ENCODE measurements at regions not wholly inside any gene's neighbourhood (a gene's known extent, or its start where the extent isn't known, plus 50 kb on each side); places are given as distances from the start of the nearest gene placed in this dataset.

DNA sequence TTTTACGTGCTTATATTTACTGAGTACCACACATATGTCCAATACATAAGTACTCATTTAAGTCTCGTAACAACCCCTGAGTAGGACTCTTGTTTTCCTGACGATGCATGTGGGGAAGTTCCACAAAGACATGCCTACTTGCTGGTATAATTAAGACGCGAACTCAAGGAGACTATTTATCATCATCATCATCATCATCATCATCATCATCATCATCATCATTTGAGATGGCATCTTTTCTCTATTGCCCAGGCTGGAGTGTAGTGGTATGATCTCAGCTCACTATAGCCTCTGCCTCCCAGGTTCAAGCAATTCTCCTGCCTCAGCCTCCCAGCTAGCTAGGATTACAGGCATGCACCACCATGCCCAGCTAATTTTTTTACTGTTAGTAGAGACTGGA, 809.9 kb upstream of the EEF2KMT start:
- H3K4me3 Mint-ChIP-seq = no peak overlapping the region
- ATAC-seq (replicated peaks; ENCODE audit: extremely low read depth, poor library complexity, severe bottlenecking) (no peak), DNase-seq (ENCODE audit: low spot score in 2 of 2) (no peak)
- H3K4me1 Mint-ChIP-seq = no peaks in the 10 kb centered on the region
- no peaks in the 10 kb centered on the region for H3K27me3 Mint-ChIP-seq
- H3K9me3 Mint-ChIP-seq = peaks cover 6% of the 10 kb centered on the region
- H3K36me3 Mint-ChIP-seq (ENCODE audit: insufficient read depth) = no peaks in the 10 kb centered on the region
- no peak overlapping the region for H3K27ac Mint-ChIP-seq (ENCODE audit: low read depth)

DNA sequence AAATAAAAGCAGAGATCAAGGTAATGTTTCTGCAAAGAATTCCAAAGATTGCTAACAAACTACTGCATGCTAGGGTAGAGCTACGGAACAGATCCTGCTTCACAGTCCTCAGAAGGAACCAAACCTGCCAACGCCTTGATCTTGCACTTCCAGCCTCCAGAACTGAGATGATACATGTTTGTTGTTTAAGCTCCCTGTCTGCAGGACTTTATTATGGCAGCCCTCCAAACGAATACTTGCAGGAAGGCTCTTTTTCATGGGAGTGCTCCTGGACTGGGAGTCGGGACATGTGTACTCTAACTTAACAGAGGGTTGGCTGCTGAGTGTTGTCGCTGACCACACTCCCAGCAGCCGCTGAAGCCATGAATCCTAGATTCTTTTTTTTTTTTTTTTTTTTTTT, 808.8 kb upstream of the EEF2KMT start:
- H3K9me3 Mint-ChIP-seq = peaks cover 11% of the 10 kb centered on the region
- ATAC-seq (replicated peaks; ENCODE audit: extremely low read depth, poor library complexity, severe bottlenecking) = no peak
- H3K4me1 Mint-ChIP-seq = no peaks in the 10 kb centered on the region
- no peak for DNase-seq (ENCODE audit: low spot score in 2 of 2)
- H3K36me3 Mint-ChIP-seq (ENCODE audit: insufficient read depth) = peaks cover 2% of the 10 kb centered on the region
- no peak overlapping the region for H3K4me3 Mint-ChIP-seq
- no peak overlapping the region for H3K27ac Mint-ChIP-seq (ENCODE audit: low read depth)
- H3K27me3 Mint-ChIP-seq = no peaks in the 10 kb centered on the region

DNA sequence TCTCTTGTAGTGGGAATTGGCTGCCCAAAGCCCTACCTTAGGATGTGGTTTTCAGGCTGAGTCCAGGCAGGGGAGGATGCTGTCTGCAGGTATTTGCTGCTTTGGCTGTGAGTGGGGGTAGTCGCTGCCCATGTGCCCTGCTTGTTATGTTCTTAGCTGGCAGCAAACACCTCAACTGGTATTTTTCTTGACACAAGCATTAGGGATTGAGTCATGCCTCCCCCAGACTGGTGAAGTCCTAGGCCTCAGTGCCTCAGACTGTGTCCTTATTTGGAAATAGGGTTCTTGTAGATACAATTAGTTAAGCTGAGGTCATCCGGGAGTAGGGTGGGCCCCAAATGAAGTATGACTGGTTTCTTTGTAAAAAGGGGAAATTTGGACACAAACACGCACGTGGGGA, 808.3 kb upstream of the EEF2KMT start:
- Mint-ChIP-seq H3K4me1 (no peaks in the 10 kb centered on the region), H3K27me3 (no peaks in the 10 kb centered on the region), H3K36me3 (ENCODE audit: insufficient read depth) (peaks cover 2% of the 10 kb centered on the region), H3K27ac (ENCODE audit: low read depth) (no peak overlapping the region), H3K9me3 (peaks cover 11% of the 10 kb centered on the region), H3K4me3 (no peak overlapping the region)
- ATAC-seq (replicated peaks; ENCODE audit: extremely low read depth, poor library complexity, severe bottlenecking) (no peak), DNase-seq (ENCODE audit: low spot score in 2 of 2) (no peak)

DNA sequence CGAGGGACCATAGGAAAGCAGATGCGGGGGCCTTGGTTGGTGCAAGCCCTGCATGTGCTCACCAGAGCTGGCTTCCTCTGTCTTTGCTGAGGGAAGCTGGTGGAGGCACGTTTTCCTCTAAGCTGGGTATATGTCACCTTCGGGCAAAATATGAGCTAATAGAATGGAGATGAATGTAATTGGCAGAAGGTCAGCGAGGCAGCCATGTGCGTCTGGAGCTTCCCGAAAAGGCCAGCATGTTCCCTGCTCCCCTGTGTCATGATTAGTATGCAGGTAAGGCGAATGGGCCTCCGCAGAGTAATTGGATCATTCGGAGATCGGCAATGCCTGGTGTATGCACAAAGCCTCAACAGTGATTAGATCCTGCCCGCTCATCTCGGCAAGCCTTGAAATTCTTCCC, 806.2 kb upstream of the EEF2KMT start:
- no peak overlapping the region for H3K27ac Mint-ChIP-seq (ENCODE audit: low read depth)

DNA sequence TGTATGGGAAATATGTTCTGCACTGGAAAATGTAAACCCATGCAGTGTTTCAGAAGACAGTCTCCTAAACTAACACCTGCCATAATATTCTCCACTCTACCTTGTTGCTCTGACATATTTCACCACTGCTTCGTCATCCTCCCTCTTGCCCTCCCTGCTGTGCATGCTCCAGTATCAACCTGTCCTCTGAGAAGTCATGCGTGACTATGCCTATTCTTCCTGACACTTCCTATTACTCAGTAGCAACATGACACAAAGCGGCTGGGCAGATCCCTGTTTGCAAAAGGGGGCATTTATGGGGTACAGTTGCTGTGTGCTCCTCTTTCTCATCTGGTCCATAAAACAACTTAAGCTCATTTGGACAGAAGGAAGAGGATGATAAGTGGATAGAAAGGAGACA, 805.6 kb upstream of the EEF2KMT start:
- Mint-ChIP-seq H3K4me3 (no peak overlapping the region), H3K36me3 (ENCODE audit: insufficient read depth) (peaks cover 2% of the 10 kb centered on the region), H3K9me3 (peaks cover 22% of the 10 kb centered on the region), H3K27me3 (no peaks in the 10 kb centered on the region), H3K4me1 (no peaks in the 10 kb centered on the region), H3K27ac (ENCODE audit: low read depth) (no peak overlapping the region)
- ATAC-seq (replicated peaks; ENCODE audit: extremely low read depth, poor library complexity, severe bottlenecking) (no peak), DNase-seq (ENCODE audit: low spot score in 2 of 2) (no peak)

More for the DNA sequence above, 806.2 kb upstream of the EEF2KMT start:
- H3K27me3 Mint-ChIP-seq = no peaks in the 10 kb centered on the region
- no peak for ATAC-seq (replicated peaks; ENCODE audit: extremely low read depth, poor library complexity, severe bottlenecking)
- H3K9me3 Mint-ChIP-seq = peaks cover 22% of the 10 kb centered on the region
- H3K4me1 Mint-ChIP-seq = no peaks in the 10 kb centered on the region
- DNase-seq (ENCODE audit: low spot score in 2 of 2) = no peak
- H3K4me3 Mint-ChIP-seq = no peak overlapping the region
- H3K36me3 Mint-ChIP-seq (ENCODE audit: insufficient read depth) = peaks cover 2% of the 10 kb centered on the region

DNA sequence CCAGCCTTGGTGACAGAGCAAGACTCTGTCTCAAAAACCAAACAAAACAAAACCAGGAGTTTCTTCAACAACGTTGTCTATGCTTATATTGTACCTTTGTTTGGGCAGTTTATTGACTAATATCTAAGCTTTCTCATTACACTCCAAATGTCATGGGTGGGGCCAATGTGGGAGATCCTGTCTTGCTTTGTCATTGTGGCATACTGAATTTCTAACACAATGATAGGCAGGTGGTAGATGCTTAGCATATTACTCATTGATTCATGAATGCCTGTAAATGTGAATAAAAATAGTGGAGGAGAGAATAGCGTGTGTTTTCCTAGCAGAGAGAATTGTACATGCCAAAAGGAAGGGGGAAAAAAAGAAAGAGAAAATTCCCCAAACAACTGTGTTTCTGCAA, 802.5 kb upstream of the EEF2KMT start:
- no peak for DNase-seq (ENCODE audit: low spot score in 2 of 2)
- Mint-ChIP-seq H3K9me3 (peaks cover 18% of the 10 kb centered on the region), H3K4me1 (no peaks in the 10 kb centered on the region), H3K36me3 (ENCODE audit: insufficient read depth) (peaks cover 2% of the 10 kb centered on the region), H3K4me3 (no peak overlapping the region), H3K27ac (ENCODE audit: low read depth) (no peak overlapping the region), H3K27me3 (no peaks in the 10 kb centered on the region)
- ATAC-seq (replicated peaks; ENCODE audit: extremely low read depth, poor library complexity, severe bottlenecking) = no peak

DNA sequence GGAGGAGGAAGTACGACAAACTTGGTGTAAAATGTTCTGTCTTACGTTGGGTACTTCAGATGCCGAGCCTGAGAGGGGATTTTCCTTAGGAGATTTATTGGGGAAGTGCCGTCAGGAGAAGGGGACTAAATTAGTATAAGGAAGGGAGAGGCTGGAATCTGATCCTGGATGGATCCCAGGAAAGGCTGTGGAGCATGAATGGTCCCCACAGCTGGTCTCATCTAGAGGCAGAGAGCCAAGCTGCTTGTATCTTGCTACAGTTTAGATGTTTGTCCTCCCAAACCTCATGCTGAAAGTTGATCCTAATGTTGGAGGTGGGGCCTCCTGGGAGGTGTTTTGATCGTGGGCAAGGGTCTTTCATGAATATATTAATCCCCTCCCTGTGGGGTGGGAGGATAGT, 798.4 kb upstream of the EEF2KMT start:
- Mint-ChIP-seq H3K4me1 (no peaks in the 10 kb centered on the region), H3K36me3 (ENCODE audit: insufficient read depth) (no peaks in the 10 kb centered on the region), H3K4me3 (no peak overlapping the region), H3K9me3 (peaks cover 25% of the 10 kb centered on the region), H3K27me3 (no peaks in the 10 kb centered on the region), H3K27ac (ENCODE audit: low read depth) (no peak overlapping the region)
- DNase-seq (ENCODE audit: low spot score in 2 of 2) = no peak
- no peak for ATAC-seq (replicated peaks; ENCODE audit: extremely low read depth, poor library complexity, severe bottlenecking)

DNA sequence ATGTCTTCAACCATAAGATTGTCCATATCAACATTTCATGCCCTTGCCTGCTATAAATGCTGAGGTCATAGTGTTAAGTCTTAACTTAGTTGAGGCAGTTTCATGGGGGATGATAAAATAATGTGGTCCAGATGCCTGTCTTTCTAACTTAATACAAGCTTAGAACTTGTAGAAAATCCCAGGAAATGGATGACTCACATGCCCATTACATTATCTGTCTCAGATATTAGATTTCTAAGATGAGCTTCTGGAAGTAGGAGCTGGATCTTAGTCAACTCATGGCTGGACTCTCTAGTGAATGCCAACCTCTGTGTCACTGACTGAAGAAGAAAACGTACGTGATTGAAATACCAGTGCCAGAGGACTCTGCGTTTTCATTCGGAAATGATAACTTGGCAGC, 797.5 kb upstream of the EEF2KMT start:
- Mint-ChIP-seq H3K4me1 (no peaks in the 10 kb centered on the region), H3K36me3 (ENCODE audit: insufficient read depth) (no peaks in the 10 kb centered on the region), H3K9me3 (peaks cover 23% of the 10 kb centered on the region), H3K27ac (ENCODE audit: low read depth) (no peak overlapping the region), H3K27me3 (no peaks in the 10 kb centered on the region), H3K4me3 (no peak overlapping the region)
- ATAC-seq (replicated peaks; ENCODE audit: extremely low read depth, poor library complexity, severe bottlenecking) = no peak
- DNase-seq (ENCODE audit: low spot score in 2 of 2) = no peak

DNA sequence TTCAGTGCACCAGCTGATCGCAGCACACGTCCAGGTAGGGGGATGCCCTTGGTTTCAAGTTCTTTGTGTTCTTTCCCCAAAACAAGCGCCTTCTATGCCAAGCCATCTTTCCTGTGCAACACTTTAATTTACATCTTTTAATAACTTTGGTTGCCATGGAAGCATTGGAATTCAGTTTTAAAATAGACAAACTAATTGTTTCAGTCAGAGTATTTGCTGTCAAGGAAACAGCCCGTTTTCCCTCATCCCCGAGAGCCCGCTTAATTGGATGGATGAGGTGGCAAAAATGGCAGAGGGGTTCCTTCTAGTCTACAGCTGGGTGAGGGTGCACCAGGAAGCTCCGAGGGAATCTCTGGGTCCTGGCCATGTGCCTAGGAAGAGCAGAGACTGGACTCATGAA, 793.7 kb upstream of the EEF2KMT start:
- H3K9me3 Mint-ChIP-seq = peaks cover 23% of the 10 kb centered on the region
- H3K4me3 Mint-ChIP-seq = no peak overlapping the region
- DNase-seq (ENCODE audit: low spot score in 2 of 2) (no peak), ATAC-seq (replicated peaks; ENCODE audit: extremely low read depth, poor library complexity, severe bottlenecking) (no peak)
- H3K4me1 Mint-ChIP-seq = no peaks in the 10 kb centered on the region
- H3K27me3 Mint-ChIP-seq = no peaks in the 10 kb centered on the region
- no peak overlapping the region for H3K27ac Mint-ChIP-seq (ENCODE audit: low read depth)
- no peaks in the 10 kb centered on the region for H3K36me3 Mint-ChIP-seq (ENCODE audit: insufficient read depth)

DNA sequence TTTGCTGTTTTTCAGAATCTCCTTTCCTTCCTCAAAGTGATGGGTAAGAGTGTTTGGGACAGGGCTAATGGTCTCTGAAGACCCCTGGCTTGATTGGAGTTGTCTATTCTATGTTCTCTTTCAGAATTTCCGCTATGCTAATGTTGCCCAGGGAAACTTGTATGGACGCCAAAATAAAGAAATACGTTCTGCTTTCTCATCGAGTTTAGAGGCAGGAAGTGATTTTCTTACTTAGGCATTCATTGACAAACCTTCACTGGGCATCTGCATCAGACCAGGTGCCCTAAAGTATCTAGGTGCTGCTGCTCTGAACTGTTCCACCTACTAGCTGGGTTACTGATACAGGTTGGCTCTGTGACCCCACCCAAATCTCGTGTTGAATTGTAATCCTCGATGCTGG, 787.9 kb upstream of the EEF2KMT start:
- no peaks in the 10 kb centered on the region for H3K27me3 Mint-ChIP-seq
- DNase-seq (ENCODE audit: low spot score in 2 of 2) (no peak), ATAC-seq (replicated peaks; ENCODE audit: extremely low read depth, poor library complexity, severe bottlenecking) (no peak)
- H3K27ac Mint-ChIP-seq (ENCODE audit: low read depth) = no peak overlapping the region
- peaks cover 12% of the 10 kb centered on the region for H3K9me3 Mint-ChIP-seq
- no peaks in the 10 kb centered on the region for H3K4me1 Mint-ChIP-seq
- H3K4me3 Mint-ChIP-seq = no peak overlapping the region
- H3K36me3 Mint-ChIP-seq (ENCODE audit: insufficient read depth) = no peaks in the 10 kb centered on the region

DNA sequence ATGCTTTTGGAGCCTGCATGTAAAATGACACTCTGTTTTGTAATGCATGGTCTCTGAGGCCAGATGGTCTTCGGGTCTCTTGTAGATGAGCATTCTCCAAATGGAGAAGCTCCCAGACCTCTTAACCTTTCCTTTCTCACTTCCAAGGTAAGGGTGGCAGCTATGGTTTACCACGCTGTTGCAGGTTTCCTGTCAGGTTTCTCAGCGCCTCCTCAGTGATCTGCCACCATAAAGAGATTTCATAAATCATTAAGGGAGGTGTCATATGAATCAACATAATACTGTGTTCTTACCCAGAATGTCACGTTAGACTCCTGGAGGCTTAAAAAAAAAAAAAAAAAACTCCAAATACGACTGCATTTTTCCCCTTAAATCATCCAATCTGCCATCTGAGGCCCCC, 787.4 kb upstream of the EEF2KMT start:
- Mint-ChIP-seq H3K27ac (ENCODE audit: low read depth) (no peak overlapping the region), H3K4me3 (no peak overlapping the region), H3K27me3 (no peaks in the 10 kb centered on the region), H3K4me1 (no peaks in the 10 kb centered on the region), H3K9me3 (peaks cover 12% of the 10 kb centered on the region), H3K36me3 (ENCODE audit: insufficient read depth) (no peaks in the 10 kb centered on the region)
- DNase-seq (ENCODE audit: low spot score in 2 of 2) = no peak
- no peak for ATAC-seq (replicated peaks; ENCODE audit: extremely low read depth, poor library complexity, severe bottlenecking)

DNA sequence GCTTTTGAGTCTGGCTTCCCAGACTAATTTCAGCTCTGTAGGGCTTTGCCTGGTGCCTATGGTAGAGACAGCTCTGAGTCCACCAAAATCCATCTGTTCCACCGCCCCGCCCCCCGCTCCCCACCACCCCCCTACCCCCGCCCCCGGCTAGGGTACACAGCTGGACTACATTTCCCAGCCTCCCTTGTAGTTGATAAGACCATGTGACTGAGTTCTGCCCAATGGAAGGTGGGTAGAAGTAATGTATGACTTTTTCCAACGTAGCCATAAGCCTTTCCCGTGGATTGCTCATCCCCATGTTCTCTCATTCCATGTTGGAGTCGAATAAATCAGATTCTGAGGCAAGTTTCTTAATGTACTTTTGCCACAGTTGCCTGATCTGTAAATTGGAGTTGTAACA, 786.7 kb upstream of the EEF2KMT start:
- ATAC-seq (replicated peaks; ENCODE audit: extremely low read depth, poor library complexity, severe bottlenecking) = no peak

DNA sequence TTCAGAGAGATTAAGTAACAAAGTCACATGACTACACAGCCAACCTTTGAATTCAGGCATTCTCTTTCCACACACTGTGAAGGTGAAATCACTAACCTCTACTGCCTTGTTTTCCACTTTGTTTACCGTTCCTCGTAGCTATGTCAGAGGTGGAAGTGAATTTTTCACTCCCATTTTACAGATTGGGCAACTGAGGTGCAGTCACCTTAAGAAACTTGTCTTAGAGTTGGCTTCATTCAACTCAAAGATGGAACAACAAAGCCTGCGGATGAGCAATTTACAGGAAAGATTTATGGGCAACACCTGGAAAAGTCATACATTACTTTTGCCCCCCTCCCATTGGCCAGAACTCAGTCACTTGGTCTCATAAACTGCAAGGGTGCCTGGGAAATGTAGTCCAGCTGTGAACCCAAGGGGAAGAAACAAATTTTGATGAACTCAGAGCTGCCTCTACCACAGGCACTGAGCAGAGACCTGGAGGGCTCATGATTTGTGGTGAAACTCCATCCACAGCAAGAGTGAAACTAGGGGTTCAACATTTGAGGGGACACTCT, 784.6 kb upstream of the EEF2KMT start:
- peaks cover 5% of the 10 kb centered on the region for H3K9me3 Mint-ChIP-seq
- H3K4me1 Mint-ChIP-seq = no peaks in the 10 kb centered on the region
- ATAC-seq (replicated peaks; ENCODE audit: extremely low read depth, poor library complexity, severe bottlenecking) (no peak), DNase-seq (ENCODE audit: low spot score in 2 of 2) (no peak)
- no peak overlapping the region for H3K27ac Mint-ChIP-seq (ENCODE audit: low read depth)
- H3K36me3 Mint-ChIP-seq (ENCODE audit: insufficient read depth) = no peaks in the 10 kb centered on the region
- H3K4me3 Mint-ChIP-seq = no peak overlapping the region
- H3K27me3 Mint-ChIP-seq = no peaks in the 10 kb centered on the region

More for the DNA sequence above, 786.7 kb upstream of the EEF2KMT start:
- Mint-ChIP-seq H3K4me3 (no peak overlapping the region), H3K4me1 (no peaks in the 10 kb centered on the region), H3K36me3 (ENCODE audit: insufficient read depth) (no peaks in the 10 kb centered on the region), H3K9me3 (peaks cover 9% of the 10 kb centered on the region), H3K27ac (ENCODE audit: low read depth) (no peak overlapping the region), H3K27me3 (no peaks in the 10 kb centered on the region)
- DNase-seq (ENCODE audit: low spot score in 2 of 2) = no peak

DNA sequence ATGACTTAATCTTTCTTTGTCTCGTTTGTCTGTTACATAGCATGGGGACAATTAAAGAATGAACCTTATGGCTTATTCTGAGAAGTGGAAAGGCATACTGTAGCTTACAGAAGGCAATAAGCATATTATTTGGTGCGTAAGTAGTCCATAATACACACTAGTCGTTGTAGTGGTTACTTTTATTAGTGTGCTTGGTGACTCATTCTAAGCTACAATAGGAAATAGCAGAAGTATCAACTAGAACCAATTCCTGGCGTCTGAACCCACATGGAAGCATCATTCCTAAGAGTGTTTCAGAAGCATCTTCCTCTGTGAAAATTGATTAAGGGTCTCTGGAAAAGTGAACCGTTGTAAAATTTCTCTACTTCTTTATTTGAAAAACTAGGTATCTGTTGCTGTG, 777.8 kb upstream of the EEF2KMT start:
- H3K4me3 Mint-ChIP-seq = no peak overlapping the region
- H3K4me1 Mint-ChIP-seq = no peaks in the 10 kb centered on the region
- H3K27ac Mint-ChIP-seq (ENCODE audit: low read depth) = no peak overlapping the region
- peaks cover 23% of the 10 kb centered on the region for H3K9me3 Mint-ChIP-seq
- no peaks in the 10 kb centered on the region for H3K27me3 Mint-ChIP-seq
- no peak for ATAC-seq (replicated peaks; ENCODE audit: extremely low read depth, poor library complexity, severe bottlenecking)
- no peak for DNase-seq (ENCODE audit: low spot score in 2 of 2)
- H3K36me3 Mint-ChIP-seq (ENCODE audit: insufficient read depth) = no peaks in the 10 kb centered on the region

Data from central memory CD8-positive, alpha-beta T cell (primary cell).